HCT116 (cell line): ENCODE measurements at regions not wholly inside any gene's neighbourhood (a gene's known extent, or its start where the extent isn't known, plus 50 kb on each side); places are given as distances from the start of the nearest gene placed in this dataset.

Experiments
- ATAC-seq: fragments of 200-7000 bp; cut with Tn5 transposase; 2 replicates; pipeline ENCODE4 v1.9.1; 2020; ENCODE audit warnings: mild to moderate bottlenecking, moderate library complexity
- BruUV-seq: library from RNA; stranded (reverse); fragments of 400-500 nt; replicated peaks from 2 replicates; lab custom pipeline; 2021; lab: Mats Ljungman, UMichigan
- CTCF ChIA-PET: fragments of 300-600 bp; sonication (Branson Sonifier 250); formaldehyde crosslinking; loops from one replicate; lab custom pipeline; 2021; ENCODE audit warnings: antibody characterized with exemption; lab: Charles Lee
- POLR2A ChIA-PET: fragments of 300-600, 350-600 bp; sonication (Branson Sonifier 250); formaldehyde crosslinking; loops from one replicate; lab custom pipeline; 2021; ENCODE audit warnings: antibody characterized with exemption; lab: Charles Lee
- RAD21 ChIA-PET, 2 experiments: fragments of 300-600 bp; sonication (Branson Sonifier 250); formaldehyde crosslinking; loops; one replicate each; lab custom pipeline; 2023; ENCODE audit warnings: low total read pairs in 2 of 2; ENCODE audit not compliant: uncharacterized antibody in 2 of 2, unreplicated experiment in 2 of 2, low non-redundant PET in 1 of 2; lab: Charles Lee
- DNase-seq: peaks from one replicate; pipeline ENCODE4 v3.0.0-alpha.2; 2010; ENCODE audit warnings: low read depth, low spot score
- H2AFZ ChIP-seq: fragments of 200-600 bp; shearing (Covaris generic), sonication (generic); 2 replicates; pipeline ENCODE4 v1.6.1; 2017; ENCODE audit warnings: low read depth, mixed run types, mixed read lengths, antibody characterized with exemption, low read length; ENCODE audit not compliant: poor library complexity, severe bottlenecking
- H3K27ac ChIP-seq: 2 replicates; pipeline ENCODE4 v1.5.1; 2012; ENCODE audit warnings: low read depth, low read length
- H3K27me3 ChIP-seq: fragments of 200-600 bp; sonication (generic); 2 replicates; pipeline ENCODE4 v1.6.1; 2016; ENCODE audit warnings: mixed run types, low read length, mixed read lengths; ENCODE audit not compliant: insufficient read depth
- H3K36me3 ChIP-seq, 2 experiments: fragments of 200-500 bp in 1 of 2; fragments of 200-600 bp in 1 of 2; sonication (Bioruptor generic) in 1 of 2; sonication (generic) in 1 of 2; 2 replicates each; pipeline versions ENCODE4 v1.5.1 to v1.6.1; 2014 to 2016; ENCODE audit warnings: low read length in 2 of 2, inconsistent platforms in 1 of 2, mixed read lengths in 1 of 2, mixed run types in 1 of 2; ENCODE audit not compliant: insufficient read depth in 2 of 2, control insufficient read depth in 1 of 2
- H3K4me1 ChIP-seq, 2 experiments: fragments of 200-600 bp in 1 of 2; sonication (generic) in 1 of 2; 2 replicates each; pipeline versions ENCODE4 v1.5.1 to v1.6.1; 2012 to 2017; ENCODE audit warnings: low read length in 2 of 2, inconsistent platforms in 1 of 2, mild to moderate bottlenecking in 1 of 2, mixed read lengths in 1 of 2, mixed run types in 1 of 2, moderate library complexity in 1 of 2; ENCODE audit not compliant: insufficient read depth in 2 of 2, control insufficient read depth in 1 of 2
- H3K4me2 ChIP-seq: fragments of 200-600 bp; sonication (generic); 2 replicates; pipeline ENCODE4 v1.6.1; 2017; ENCODE audit warnings: mixed run types, low read length, mixed read lengths
- H3K4me3 ChIP-seq, 2 experiments: fragments of 200-600 bp in 1 of 2; sonication (generic) in 1 of 2; replicated peaks in 1 of 2; 2 replicates each; pipeline ENCODE4 v1.5.1; 2011 to 2016; ENCODE audit warnings: low read length in 2 of 2, control low read depth in 1 of 2, low read depth in 1 of 2, mild to moderate bottlenecking in 1 of 2, mixed read lengths in 1 of 2, mixed run types in 1 of 2
- H3K79me2 ChIP-seq: fragments of 200-600 bp; sonication (generic); 2 replicates; pipeline ENCODE4 v1.6.1; 2017; ENCODE audit warnings: mild to moderate bottlenecking, mixed run types, low read length, moderate library complexity, mixed read lengths; ENCODE audit not compliant: insufficient read depth
- H3K9ac ChIP-seq: fragments of 200-600 bp; sonication (generic); 2 replicates; pipeline ENCODE4 v1.6.1; 2016; ENCODE audit warnings: low read length, mixed read lengths
- H3K9me2 ChIP-seq: fragments of 200-600 bp; sonication (generic), shearing (Covaris generic); 2 replicates; pipeline ENCODE4 v1.6.1; 2017; ENCODE audit warnings: mixed run types, mild to moderate bottlenecking, moderate library complexity; ENCODE audit not compliant: insufficient read depth
- H3K9me3 ChIP-seq, 2 experiments: fragments of 200-500 bp in 1 of 2; fragments of 200-600 bp in 1 of 2; sonication (Bioruptor generic) in 1 of 2; sonication (generic) in 1 of 2; 2 replicates each; pipeline ENCODE4 v1.6.1; 2014 to 2017; ENCODE audit warnings: low read length in 2 of 2, mixed read lengths in 2 of 2, inconsistent platforms in 1 of 2, low read depth in 1 of 2, mild to moderate bottlenecking in 1 of 2, mixed run types in 1 of 2, moderate library complexity in 1 of 2; ENCODE audit not compliant: control insufficient read depth in 1 of 2, insufficient read depth in 1 of 2
- H4K20me1 ChIP-seq: fragments of 200-600 bp; sonication (generic), shearing (Covaris generic); 2 replicates; pipeline ENCODE4 v1.6.1; 2017; ENCODE audit warnings: mixed run types, mild to moderate bottlenecking, moderate library complexity; ENCODE audit not compliant: insufficient read depth
- CEBPB ChIP-seq: IDR thresholded peaks from 2 replicates; pipeline ENCODE4 v1.6.1; 2012; ENCODE audit warnings: low read depth
- CTCF ChIP-seq, 3 experiments: fragments of 200-600 bp in 1 of 3; sonication (generic) in 1 of 3; IDR thresholded peaks in 2 of 3; conservative IDR thresholded peaks in 1 of 3; 2 replicates each; pipeline ENCODE4 v1.5.1; 2012 to 2017; ENCODE audit warnings: low read depth in 2 of 3, low read length in 2 of 3, antibody characterized with exemption in 1 of 3, borderline replicate concordance in 1 of 3, control low read depth in 1 of 3, mild to moderate bottlenecking in 1 of 3, mixed read lengths in 1 of 3, mixed run types in 1 of 3, moderate library complexity in 1 of 3; ENCODE audit not compliant: insufficient read depth in 1 of 3
- EGR1 ChIP-seq: IDR thresholded peaks from 2 replicates; pipeline ENCODE4 v1.6.1; 2012; ENCODE audit warnings: low read depth
- EZH2 ChIP-seq: fragments of 200-600 bp; sonication (generic); IDR thresholded peaks from 2 replicates; pipeline ENCODE4 v1.6.1; 2017; ENCODE audit warnings: antibody characterized with exemption, mixed run types
- EZH2phosphoT487 ChIP-seq: fragments of 200-600 bp; IDR thresholded peaks from 2 replicates; pipeline ENCODE4 v1.6.1; 2018; ENCODE audit warnings: antibody characterized with exemption, borderline replicate concordance
- JUND ChIP-seq: IDR thresholded peaks from 2 replicates; pipeline ENCODE4 v1.6.1; 2012
- MAX ChIP-seq: IDR thresholded peaks from 2 replicates; pipeline ENCODE4 v1.6.1; 2012
- POLR2AphosphoS5 ChIP-seq: IDR thresholded peaks from 2 replicates; pipeline ENCODE4 v1.6.1; 2011; ENCODE audit warnings: mild to moderate bottlenecking, low read depth, low read length, moderate library complexity
- RAD21 ChIP-seq: IDR thresholded peaks from 2 replicates; pipeline ENCODE4 v1.6.1; 2012; ENCODE audit warnings: low read depth, mild to moderate bottlenecking
- REST ChIP-seq: IDR thresholded peaks from 2 replicates; pipeline ENCODE4 v1.6.1; 2012; ENCODE audit warnings: low read depth
- SIN3A ChIP-seq: IDR thresholded peaks from 2 replicates; pipeline ENCODE4 v1.6.1; 2012; ENCODE audit warnings: low read depth
- SP1 ChIP-seq: IDR thresholded peaks from 2 replicates; pipeline ENCODE4 v1.6.1; 2012; ENCODE audit warnings: low read depth
- SRF ChIP-seq: IDR thresholded peaks from 2 replicates; pipeline ENCODE4 v1.6.1; 2012; ENCODE audit warnings: low read depth
- TCF7L2 ChIP-seq: IDR thresholded peaks from 2 replicates; pipeline ENCODE4 v1.7.0; 2011; ENCODE audit warnings: borderline replicate concordance, inconsistent platforms; ENCODE audit not compliant: insufficient read depth, insufficient read length; ENCODE audit errors: extremely low read depth
- YY1 ChIP-seq: IDR thresholded peaks from 2 replicates; pipeline ENCODE4 v1.6.1; 2011; ENCODE audit warnings: low read length, low read depth, moderate library complexity, mild to moderate bottlenecking; ENCODE audit not compliant: insufficient replicate concordance; ENCODE audit errors: extremely low read depth
- ZFX ChIP-seq: fragments of 450-650 bp; IDR thresholded peaks from 2 replicates; pipeline ENCODE4 v1.6.1; 2017
- ZNF274 ChIP-seq: fragments of 200-500 bp; sonication (Bioruptor generic); IDR thresholded peaks from 2 replicates; pipeline ENCODE4 v1.6.1; 2014; ENCODE audit warnings: mild to moderate bottlenecking, low read depth, low read length, inconsistent platforms
- intact Hi-C: fragments of 100-400 bp; cut with micrococcal nuclease; formaldehyde crosslinking; loops from 2 replicates; pipeline ENCODE4 v1.10.0; 2022

GRCh38 chr3:117304681-117305080, 595.1 kb downstream of the TUSC7 start (continued):
- no peak for TF ChIP-seq EZH2phosphoT487
- no peak for TF ChIP-seq ZFX
- no peak for TF ChIP-seq RAD21

GRCh38 chr3:117305681-117306080, 596.1 kb downstream of the TUSC7 start:
- no peak for DNase-seq
- Histone ChIP-seq H3K27me3 (no peaks in the 10 kb centered on the region), H3K9me3 (no peaks in the 10 kb centered on the region), H2AFZ (no peak overlapping the region), H3K36me3 (no peaks in the 10 kb centered on the region), H3K27ac (no peak overlapping the region), H3K4me2 (no peak overlapping the region), H3K79me2 (no peaks in the 10 kb centered on the region), H3K4me1 (no peaks in the 10 kb centered on the region), H3K9ac (no peak overlapping the region), H3K9me2 (no peaks in the 10 kb centered on the region), H3K4me3 (no peak overlapping the region), H4K20me1 (no peaks in the 10 kb centered on the region)
- intact Hi-C loops, result no loop called here
- ATAC-seq, result no peak
- TF ChIP-seq ZFX (no peak), CTCF (IDR thresholded peaks at IDR 0.05 in 2 of 3, conservative IDR thresholded peaks at IDR 0.05 in 1 of 3; ENCODE audit: borderline replicate concordance in 1 of 3, insufficient read depth in 1 of 3, low read depth in 2 of 3, low read length in 2 of 3) (no peak), SP1 (no peak), CEBPB (no peak), TCF7L2 (no peak), EZH2phosphoT487 (no peak), REST (no peak), YY1 (no peak), JUND (no peak), EGR1 (no peak), SRF (no peak), RAD21 (no peak), POLR2AphosphoS5 (no peak), ZNF274 (no peak), MAX (no peak), SIN3A (no peak), EZH2 (no peak)
- ChIA-PET POLR2A (no interaction called here), CTCF (no interaction called here), RAD21 (no interaction called here)
- BruUV-seq, result no TSS peak
